HEK293 (cell line): ENCODE measurements at regions not wholly inside any gene's neighbourhood (a gene's known extent, or its start where the extent isn't known, plus 50 kb on each side); places are given as distances from the start of the nearest gene placed in this dataset.

Source experiments
- GLIS2 ChIP-seq: fragments of 450-650 bp; formaldehyde crosslinking; IDR thresholded peaks from 2 replicates; pipeline ENCODE4 v1.5.1; 2016; ENCODE audit warnings: missing biosample characterization, missing genetic modification characterization
- ZNF112 ChIP-seq: fragments of 450-650 bp; formaldehyde crosslinking; IDR thresholded peaks from 2 replicates; pipeline ENCODE4 v1.5.0; 2017; ENCODE audit warnings: missing biosample characterization, missing genetic modification characterization
- ZNF155 ChIP-seq: fragments of 450-650 bp; formaldehyde crosslinking; IDR thresholded peaks from 2 replicates; pipeline ENCODE4 v1.5.1; 2016; ENCODE audit warnings: missing biosample characterization, missing genetic modification characterization
- ZNF184 ChIP-seq: fragments of 450-650 bp; IDR thresholded peaks from 2 replicates; pipeline ENCODE4 v1.5.1; 2018; ENCODE audit warnings: missing biosample characterization, mild to moderate bottlenecking, missing genetic modification characterization
- ZNF274 ChIP-seq, 2 experiments: fragments of 200-500 bp in 1 of 2; fragments of 450-650 bp in 1 of 2; sonication (Bioruptor generic) in 1 of 2; formaldehyde crosslinking in 1 of 2; IDR thresholded peaks; 2 replicates each; pipeline versions ENCODE4 v1.5.1 to v1.6.1; 2014 to 2016; ENCODE audit warnings: borderline replicate concordance in 1 of 2, inconsistent platforms in 1 of 2, low read length in 1 of 2, missing biosample characterization in 1 of 2, missing genetic modification characterization in 1 of 2
- ZNF530 ChIP-seq: fragments of 450-650 bp; formaldehyde crosslinking; IDR thresholded peaks from 2 replicates; pipeline ENCODE4 v1.5.1; 2016; ENCODE audit warnings: low read depth, missing biosample characterization, missing genetic modification characterization
- ZNF623 ChIP-seq: fragments of 450-650 bp; formaldehyde crosslinking; IDR thresholded peaks from 2 replicates; pipeline ENCODE4 v1.5.1; 2016; ENCODE audit warnings: missing biosample characterization, missing genetic modification characterization
- ZNF629 ChIP-seq: fragments of 450-650 bp; formaldehyde crosslinking; IDR thresholded peaks from 2 replicates; pipeline ENCODE4 v1.5.1; 2017; ENCODE audit warnings: missing biosample characterization, missing genetic modification characterization
- TF ChIP-seq, protein P1 (sequence below): fragments of 450-650 bp; formaldehyde crosslinking; IDR thresholded peaks from 2 replicates; pipeline ENCODE4; 2016; ENCODE audit warnings: missing biosample characterization, missing genetic modification characterization
- TF ChIP-seq, protein P2 (sequence below): fragments of 450-650 bp; formaldehyde crosslinking; IDR thresholded peaks from 2 replicates; pipeline ENCODE4 v1.5.1; 2017; ENCODE audit warnings: missing biosample characterization, missing genetic modification characterization
- TF ChIP-seq, protein P3 (sequence below): sonication (generic); formaldehyde crosslinking; IDR thresholded peaks from 2 replicates; pipeline ENCODE4 v1.8.1; 2022; ENCODE audit warnings: mild to moderate bottlenecking, moderate library complexity, missing genetic modification reagents
- TF ChIP-seq, protein P4 (sequence below): fragments of 450-650 bp; formaldehyde crosslinking; IDR thresholded peaks from 2 replicates; pipeline ENCODE4 v1.5.1; 2016; ENCODE audit warnings: missing biosample characterization, missing genetic modification characterization
- TF ChIP-seq, protein P5 (sequence below): fragments of 450-650 bp; formaldehyde crosslinking; IDR thresholded peaks from 2 replicates; pipeline ENCODE4 v1.5.1; 2016; ENCODE audit warnings: missing biosample characterization, missing genetic modification characterization
- TF ChIP-seq, protein P6 (sequence below): fragments of 450-650 bp; formaldehyde crosslinking; IDR thresholded peaks from 2 replicates; pipeline ENCODE4 v1.5.1; 2016; ENCODE audit warnings: missing biosample characterization, missing genetic modification characterization, borderline replicate concordance

DNA sequence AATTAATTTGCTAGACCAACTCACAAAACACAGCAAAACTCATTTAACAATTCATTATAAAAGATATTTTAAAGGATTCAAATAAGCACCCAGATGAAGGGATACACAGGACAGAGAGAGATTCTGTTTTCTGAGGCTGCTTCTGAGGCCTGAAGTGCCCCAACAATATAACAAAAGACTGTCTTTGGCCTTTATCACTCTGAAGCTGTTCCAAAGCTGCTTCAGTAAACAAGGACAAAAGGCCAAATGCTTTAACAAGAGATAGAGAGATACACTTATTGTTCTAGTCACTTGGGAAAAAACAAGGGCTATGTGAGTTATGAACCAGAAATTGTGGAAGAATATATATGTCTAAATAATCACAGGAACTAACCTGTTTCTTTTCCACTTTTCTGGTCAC, 223.7 kb downstream of the CXCL12 start:
- TF ChIP-seq, protein P1, sequence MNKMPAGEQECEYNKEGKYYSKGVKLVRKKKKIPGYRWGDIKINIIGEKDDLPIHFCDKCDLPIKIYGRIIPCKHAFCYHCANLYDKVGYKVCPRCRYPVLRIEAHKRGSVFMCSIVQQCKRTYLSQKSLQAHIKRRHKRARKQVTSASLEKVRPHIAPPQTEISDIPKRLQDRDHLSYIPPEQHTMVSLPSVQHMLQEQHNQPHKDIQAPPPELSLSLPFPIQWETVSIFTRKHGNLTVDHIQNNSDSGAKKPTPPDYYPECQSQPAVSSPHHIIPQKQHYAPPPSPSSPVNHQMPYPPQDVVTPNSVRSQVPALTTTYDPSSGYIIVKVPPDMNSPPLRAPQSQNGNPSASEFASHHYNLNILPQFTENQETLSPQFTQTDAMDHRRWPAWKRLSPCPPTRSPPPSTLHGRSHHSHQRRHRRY (tag by site-specific recombination), result no peak
- no peak for TF ChIP-seq ZNF184 (tag by site-specific recombination)
- TF ChIP-seq, protein P2, sequence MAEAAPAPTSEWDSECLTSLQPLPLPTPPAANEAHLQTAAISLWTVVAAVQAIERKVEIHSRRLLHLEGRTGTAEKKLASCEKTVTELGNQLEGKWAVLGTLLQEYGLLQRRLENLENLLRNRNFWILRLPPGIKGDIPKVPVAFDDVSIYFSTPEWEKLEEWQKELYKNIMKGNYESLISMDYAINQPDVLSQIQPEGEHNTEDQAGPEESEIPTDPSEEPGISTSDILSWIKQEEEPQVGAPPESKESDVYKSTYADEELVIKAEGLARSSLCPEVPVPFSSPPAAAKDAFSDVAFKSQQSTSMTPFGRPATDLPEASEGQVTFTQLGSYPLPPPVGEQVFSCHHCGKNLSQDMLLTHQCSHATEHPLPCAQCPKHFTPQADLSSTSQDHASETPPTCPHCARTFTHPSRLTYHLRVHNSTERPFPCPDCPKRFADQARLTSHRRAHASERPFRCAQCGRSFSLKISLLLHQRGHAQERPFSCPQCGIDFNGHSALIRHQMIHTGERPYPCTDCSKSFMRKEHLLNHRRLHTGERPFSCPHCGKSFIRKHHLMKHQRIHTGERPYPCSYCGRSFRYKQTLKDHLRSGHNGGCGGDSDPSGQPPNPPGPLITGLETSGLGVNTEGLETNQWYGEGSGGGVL (tag by site-specific recombination), result no peak
- no peak for TF ChIP-seq ZNF623 (tag by site-specific recombination)
- no peak for TF ChIP-seq ZNF629 (tag by site-specific recombination)
- TF ChIP-seq, protein P3, sequence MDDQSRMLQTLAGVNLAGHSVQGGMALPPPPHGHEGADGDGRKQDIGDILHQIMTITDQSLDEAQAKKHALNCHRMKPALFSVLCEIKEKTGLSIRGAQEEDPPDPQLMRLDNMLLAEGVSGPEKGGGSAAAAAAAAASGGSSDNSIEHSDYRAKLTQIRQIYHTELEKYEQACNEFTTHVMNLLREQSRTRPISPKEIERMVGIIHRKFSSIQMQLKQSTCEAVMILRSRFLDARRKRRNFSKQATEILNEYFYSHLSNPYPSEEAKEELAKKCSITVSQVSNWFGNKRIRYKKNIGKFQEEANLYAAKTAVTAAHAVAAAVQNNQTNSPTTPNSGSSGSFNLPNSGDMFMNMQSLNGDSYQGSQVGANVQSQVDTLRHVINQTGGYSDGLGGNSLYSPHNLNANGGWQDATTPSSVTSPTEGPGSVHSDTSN (CRISPR knock-in tag), result no peak
- TF ChIP-seq, protein P4, sequence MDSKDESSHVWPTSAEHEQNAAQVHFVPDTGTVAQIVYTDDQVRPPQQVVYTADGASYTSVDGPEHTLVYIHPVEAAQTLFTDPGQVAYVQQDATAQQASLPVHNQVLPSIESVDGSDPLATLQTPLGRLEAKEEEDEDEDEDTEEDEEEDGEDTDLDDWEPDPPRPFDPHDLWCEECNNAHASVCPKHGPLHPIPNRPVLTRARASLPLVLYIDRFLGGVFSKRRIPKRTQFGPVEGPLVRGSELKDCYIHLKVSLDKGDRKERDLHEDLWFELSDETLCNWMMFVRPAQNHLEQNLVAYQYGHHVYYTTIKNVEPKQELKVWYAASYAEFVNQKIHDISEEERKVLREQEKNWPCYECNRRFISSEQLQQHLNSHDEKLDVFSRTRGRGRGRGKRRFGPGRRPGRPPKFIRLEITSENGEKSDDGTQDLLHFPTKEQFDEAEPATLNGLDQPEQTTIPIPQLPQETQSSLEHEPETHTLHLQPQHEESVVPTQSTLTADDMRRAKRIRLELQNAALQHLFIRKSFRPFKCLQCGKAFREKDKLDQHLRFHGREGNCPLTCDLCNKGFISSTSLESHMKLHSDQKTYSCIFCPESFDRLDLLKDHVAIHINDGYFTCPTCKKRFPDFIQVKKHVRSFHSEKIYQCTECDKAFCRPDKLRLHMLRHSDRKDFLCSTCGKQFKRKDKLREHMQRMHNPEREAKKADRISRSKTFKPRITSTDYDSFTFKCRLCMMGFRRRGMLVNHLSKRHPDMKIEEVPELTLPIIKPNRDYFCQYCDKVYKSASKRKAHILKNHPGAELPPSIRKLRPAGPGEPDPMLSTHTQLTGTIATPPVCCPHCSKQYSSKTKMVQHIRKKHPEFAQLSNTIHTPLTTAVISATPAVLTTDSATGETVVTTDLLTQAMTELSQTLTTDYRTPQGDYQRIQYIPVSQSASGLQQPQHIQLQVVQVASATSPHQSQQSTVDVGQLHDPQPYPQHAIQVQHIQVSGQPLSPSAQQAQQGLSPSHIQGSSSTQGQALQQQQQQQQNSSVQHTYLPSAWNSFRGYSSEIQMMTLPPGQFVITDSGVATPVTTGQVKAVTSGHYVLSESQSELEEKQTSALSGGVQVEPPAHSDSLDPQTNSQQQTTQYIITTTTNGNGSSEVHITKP (tag by site-specific recombination), result no peak
- TF ChIP-seq GLIS2 (tag by site-specific recombination), result no peak
- TF ChIP-seq, protein P5, sequence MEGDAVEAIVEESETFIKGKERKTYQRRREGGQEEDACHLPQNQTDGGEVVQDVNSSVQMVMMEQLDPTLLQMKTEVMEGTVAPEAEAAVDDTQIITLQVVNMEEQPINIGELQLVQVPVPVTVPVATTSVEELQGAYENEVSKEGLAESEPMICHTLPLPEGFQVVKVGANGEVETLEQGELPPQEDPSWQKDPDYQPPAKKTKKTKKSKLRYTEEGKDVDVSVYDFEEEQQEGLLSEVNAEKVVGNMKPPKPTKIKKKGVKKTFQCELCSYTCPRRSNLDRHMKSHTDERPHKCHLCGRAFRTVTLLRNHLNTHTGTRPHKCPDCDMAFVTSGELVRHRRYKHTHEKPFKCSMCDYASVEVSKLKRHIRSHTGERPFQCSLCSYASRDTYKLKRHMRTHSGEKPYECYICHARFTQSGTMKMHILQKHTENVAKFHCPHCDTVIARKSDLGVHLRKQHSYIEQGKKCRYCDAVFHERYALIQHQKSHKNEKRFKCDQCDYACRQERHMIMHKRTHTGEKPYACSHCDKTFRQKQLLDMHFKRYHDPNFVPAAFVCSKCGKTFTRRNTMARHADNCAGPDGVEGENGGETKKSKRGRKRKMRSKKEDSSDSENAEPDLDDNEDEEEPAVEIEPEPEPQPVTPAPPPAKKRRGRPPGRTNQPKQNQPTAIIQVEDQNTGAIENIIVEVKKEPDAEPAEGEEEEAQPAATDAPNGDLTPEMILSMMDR (tag by site-specific recombination), result no peak
- no peak for TF ChIP-seq ZNF112
- no peak for TF ChIP-seq ZNF274 (IDR thresholded peaks at IDR 0.05; ENCODE audit: low read length)
- no peak for TF ChIP-seq ZNF274 (tag by site-specific recombination; IDR thresholded peaks at IDR 0.05; ENCODE audit: borderline replicate concordance)
- TF ChIP-seq, protein P6, sequence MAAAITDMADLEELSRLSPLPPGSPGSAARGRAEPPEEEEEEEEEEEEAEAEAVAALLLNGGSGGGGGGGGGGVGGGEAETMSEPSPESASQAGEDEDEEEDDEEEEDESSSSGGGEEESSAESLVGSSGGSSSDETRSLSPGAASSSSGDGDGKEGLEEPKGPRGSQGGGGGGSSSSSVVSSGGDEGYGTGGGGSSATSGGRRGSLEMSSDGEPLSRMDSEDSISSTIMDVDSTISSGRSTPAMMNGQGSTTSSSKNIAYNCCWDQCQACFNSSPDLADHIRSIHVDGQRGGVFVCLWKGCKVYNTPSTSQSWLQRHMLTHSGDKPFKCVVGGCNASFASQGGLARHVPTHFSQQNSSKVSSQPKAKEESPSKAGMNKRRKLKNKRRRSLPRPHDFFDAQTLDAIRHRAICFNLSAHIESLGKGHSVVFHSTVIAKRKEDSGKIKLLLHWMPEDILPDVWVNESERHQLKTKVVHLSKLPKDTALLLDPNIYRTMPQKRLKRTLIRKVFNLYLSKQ (tag by site-specific recombination), result no peak
- TF ChIP-seq ZNF530 (tag by site-specific recombination), result no peak
- no peak for TF ChIP-seq ZNF155 (tag by site-specific recombination)
